ENCODE measurements at regions not wholly inside any gene's neighbourhood (a gene's known extent, or its start where the extent isn't known, plus 50 kb on each side); places are given as distances from the start of the nearest gene placed in this dataset.

- DNase-seq (ENCODE audit: low read depth in 2 of 2), result no peak
These were observed 136.7 kb downstream of the KDR start for GRCh38 chr4:54988655-54989054.

- no peak for DNase-seq (ENCODE audit: low read depth in 2 of 2)
These were observed 139.1 kb downstream of the KDR start for GRCh38 chr4:54986095-54986846.

GRCh38 chr4:54976682-54977081 is 148.7 kb downstream of the KDR start:
- DNase-seq (ENCODE audit: low read depth in 2 of 2), result no peak

GRCh38 chr4:54976031-54976430 is 149.4 kb downstream of the KDR start:
- DNase-seq (ENCODE audit: low read depth in 2 of 2), result no peak

- no peak for DNase-seq (ENCODE audit: low read depth in 2 of 2)
These were observed 151.6 kb downstream of the KDR start for GRCh38 chr4:54973784-54974183.

GRCh38 chr4:54971474-54971950 is 153.9 kb downstream of the KDR start:
- no peak for DNase-seq (ENCODE audit: low read depth in 2 of 2)

- DNase-seq (ENCODE audit: low read depth in 2 of 2), result no peak
These were observed 158.1 kb downstream of the KDR start for GRCh38 chr4:54967289-54967688.

GRCh38 chr4:54961357-54961975 is 163.9 kb downstream of the KDR start:
- no peak for DNase-seq (ENCODE audit: low read depth in 2 of 2)

- no peak for DNase-seq (ENCODE audit: low read depth in 2 of 2)
These were observed 165.7 kb downstream of the KDR start for GRCh38 chr4:54959651-54960116.

- no peak for DNase-seq (ENCODE audit: low read depth in 2 of 2)
These were observed 166.3 kb downstream of the KDR start for GRCh38 chr4:54959131-54959530.

GRCh38 chr4:54958236-54958635 is 167.2 kb downstream of the KDR start:
- DNase-seq (ENCODE audit: low read depth in 2 of 2), result no peak

GRCh38 chr4:54954656-54955388 is 170.6 kb downstream of the KDR start:
- DNase-seq (ENCODE audit: low read depth in 2 of 2), result no peak

- DNase-seq (ENCODE audit: low read depth in 2 of 2), result no peak
These were observed 178.7 kb downstream of the KDR start for GRCh38 chr4:54946741-54947140.

- no peak for DNase-seq (ENCODE audit: low read depth in 2 of 2)
These were observed 179.6 kb downstream of the KDR start for GRCh38 chr4:54945838-54946237.

- no peak for DNase-seq (ENCODE audit: low read depth in 2 of 2)
These were observed 182.7 kb downstream of the KDR start for GRCh38 chr4:54942721-54943120.

- DNase-seq (ENCODE audit: low read depth in 2 of 2), result no peak
These were observed 183.3 kb downstream of the KDR start for GRCh38 chr4:54941994-54942552.

- peak; percentile 17 to 31 for DNase-seq (ENCODE audit: low read depth in 2 of 2)
These were observed 184.2 kb downstream of the KDR start for GRCh38 chr4:54940996-54941865.

- no peak for DNase-seq (ENCODE audit: low read depth in 2 of 2)
These were observed 187.9 kb downstream of the KDR start for GRCh38 chr4:54937501-54937900.

- no peak for DNase-seq (ENCODE audit: low read depth in 2 of 2)
These were observed 191.8 kb downstream of the KDR start for GRCh38 chr4:54933579-54933978.

GRCh38 chr4:54930226-54930625 is 195.2 kb downstream of the KDR start:
- no peak for DNase-seq (ENCODE audit: low read depth in 2 of 2)

GRCh38 chr4:54929459-54929858 is 195.9 kb downstream of the KDR start:
- DNase-seq (ENCODE audit: low read depth in 2 of 2), result no peak

Measured in stimulated activated CD4-positive, alpha-beta T cell treated with anti-CD3 and anti-CD28 coated beads, Interleukin-1b, Interleukin-23, amount 100 ng/mL, for 4 hours (primary cell).